Small intestine (tissue), 7 donors: ENCODE measurements at regions not wholly inside any gene's neighbourhood (a gene's known extent, or its start where the extent isn't known, plus 50 kb on each side); places are given as distances from the start of the nearest gene placed in this dataset.

Source experiments
- DNase-seq, 2 donors: peaks; one replicate each; pipeline versions ENCODE4 v3.0.0 to v3.0.0-alpha.2; 2013
- FAIRE-seq: peaks from 2 replicates; lab custom pipeline; 2012; peaks lifted over from hg19 to GRCh38; lab: Jason Lieb, UNC
- H3K27ac ChIP-seq, 3 donors: one replicate each; pipeline ENCODE4 v1.5.1; 2013; ENCODE audit warnings: low read length in 2 of 3, mild to moderate bottlenecking in 2 of 3, control low read depth in 1 of 3, inconsistent platforms in 1 of 3, low read depth in 1 of 3, moderate library complexity in 1 of 3
- H3K27me3 ChIP-seq, 3 donors: one replicate each; pipeline ENCODE4 v1.6.1; 2013; ENCODE audit warnings: low read length in 3 of 3, inconsistent platforms in 1 of 3; ENCODE audit not compliant: control insufficient read depth in 3 of 3, insufficient read depth in 3 of 3
- H3K36me3 ChIP-seq, 3 donors: one replicate each; pipeline ENCODE4 v1.6.1; 2013; ENCODE audit warnings: low read length in 3 of 3, inconsistent platforms in 1 of 3, low read depth in 1 of 3, mild to moderate bottlenecking in 1 of 3, moderate library complexity in 1 of 3; ENCODE audit not compliant: control insufficient read depth in 3 of 3, insufficient read depth in 2 of 3
- H3K4me1 ChIP-seq, 3 donors: one replicate each; pipeline ENCODE4 v1.6.1; 2013; ENCODE audit warnings: low read length in 2 of 3, inconsistent platforms in 1 of 3, low read depth in 1 of 3, mild to moderate bottlenecking in 1 of 3, moderate library complexity in 1 of 3; ENCODE audit not compliant: control insufficient read depth in 3 of 3, insufficient read depth in 2 of 3
- H3K4me3 ChIP-seq, 3 donors: one replicate each; pipeline ENCODE4 v1.5.1; 2013; ENCODE audit warnings: low read length in 3 of 3, control low read depth in 1 of 3, inconsistent platforms in 1 of 3, low read depth in 1 of 3, mild to moderate bottlenecking in 1 of 3, moderate library complexity in 1 of 3
- H3K9me3 ChIP-seq, 2 donors: one replicate each; pipeline ENCODE4 v1.6.1; 2013; ENCODE audit warnings: low read depth in 1 of 2, low read length in 1 of 2; ENCODE audit not compliant: control insufficient read depth in 2 of 2, insufficient read depth in 1 of 2
- WGBS, 3 donors: extraction: QIAGEN DNeasy Blood & Tissue Kit; methylation state at CpG; one replicate each; pipeline ENCODE4 v1.1.7; 2013; 5-methylcytosine and 5-hydroxymethylcytosine counted together
- donor health status: healthy with polysubstance abuse.
- donor health status: control.
- donor health status: control.
- donor health status: Bipolar disorder and iron deficiency.
- donor health status: healthy.

DNA sequence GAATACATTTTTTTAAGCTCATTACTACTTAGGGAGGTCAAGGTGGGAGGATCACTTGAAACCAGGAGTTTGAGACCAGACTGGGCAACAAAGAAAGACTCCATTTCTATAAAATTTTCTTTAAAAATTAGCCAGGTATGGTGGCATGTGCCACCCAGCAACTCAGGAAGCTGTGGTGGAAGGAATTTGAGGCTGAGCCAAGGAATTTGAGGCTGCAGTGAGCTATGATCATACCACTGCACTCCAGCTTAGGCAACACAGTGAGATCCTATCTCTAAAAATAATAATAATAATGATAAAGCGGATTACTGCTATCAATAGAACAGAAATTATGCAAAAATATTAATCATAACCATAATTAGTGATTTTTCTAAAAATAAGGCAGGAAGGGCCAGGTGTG is 170.3 kb downstream of the COPRS start:
- no peak for FAIRE-seq
- WGBS, 3 donors, result 90 to 96% (median 93%) methylated on average over 1 of the region's 1 CpG
- Histone ChIP-seq H3K27ac (no peak overlapping the region), H3K9me3 (no peaks in the 10 kb centered on the region), H3K27me3 (peaks cover 0 to 8% (median 0%) of the 10 kb centered on the region in 3 donors), H3K36me3 (no peaks in the 10 kb centered on the region), H3K4me3 (no peak overlapping the region), H3K4me1 (no peaks in the 10 kb centered on the region)
- no peak for DNase-seq

DNA sequence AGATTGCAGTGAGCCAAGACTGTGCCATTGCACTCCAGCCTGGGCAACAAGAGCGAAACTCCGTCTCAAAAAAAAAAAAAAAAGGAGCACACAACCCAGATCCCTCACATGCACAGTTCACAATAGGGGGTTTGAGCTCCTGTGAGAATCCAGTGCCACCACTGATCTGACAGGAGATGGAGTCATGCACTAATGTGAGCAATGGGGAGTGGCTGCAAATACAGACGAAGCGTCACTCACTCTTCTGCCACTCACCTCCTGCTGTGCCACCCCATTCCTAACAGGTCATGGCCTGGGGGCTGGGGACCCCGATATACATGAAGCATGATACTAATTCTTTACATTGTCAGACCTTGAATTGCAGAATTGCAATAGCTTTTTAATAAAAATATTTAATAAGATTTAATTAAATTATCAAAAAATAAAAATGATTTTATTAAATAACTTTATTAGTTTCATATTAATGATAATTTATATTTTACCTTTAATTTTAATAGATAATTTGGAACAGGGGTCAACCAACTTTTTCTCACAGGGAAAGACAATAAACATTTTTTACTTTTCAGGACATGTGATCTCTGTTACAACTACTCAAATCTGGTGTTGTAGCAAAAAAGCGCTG is 171.4 kb downstream of the COPRS start:
- Histone ChIP-seq H3K9me3 (no peaks in the 10 kb centered on the region), H3K27ac (no peak overlapping the region), H3K4me1 (no peaks in the 10 kb centered on the region), H3K36me3 (no peaks in the 10 kb centered on the region), H3K27me3 (peaks cover 0 to 8% (median 0%) of the 10 kb centered on the region in 3 donors), H3K4me3 (no peak overlapping the region)
- 66 to 85% (median 68%) methylated on average over 6 of the region's 6 CpGs for WGBS, 3 donors
- DNase-seq (no peak), FAIRE-seq (no peak)

DNA sequence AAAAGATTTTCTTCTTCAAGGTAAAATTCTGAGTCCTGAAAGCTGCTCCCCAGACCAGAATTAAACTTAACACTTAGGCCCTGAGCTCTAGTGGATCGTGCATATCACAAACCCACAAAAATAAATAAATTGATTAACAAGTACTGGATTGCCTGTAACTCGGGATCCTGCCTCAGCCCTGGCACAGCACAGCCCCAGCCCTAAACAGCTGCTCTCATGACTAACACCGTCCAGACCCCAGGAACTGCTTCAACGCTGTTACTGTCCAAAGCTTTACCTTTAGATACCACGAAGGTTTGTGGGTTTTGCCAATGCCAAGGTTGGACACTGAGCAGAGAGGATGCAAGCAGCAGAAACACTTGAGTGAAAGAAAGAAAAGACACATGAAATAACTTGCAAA is 172.5 kb downstream of the COPRS start:
- 64 to 68% (median 65%) methylated on average over 5 of the region's 5 CpGs for WGBS, 3 donors
- H3K27ac ChIP-seq, result no peak overlapping the region
- peaks cover 0 to 8% (median 0%) of the 10 kb centered on the region in 3 donors for H3K27me3 ChIP-seq
- no peaks in the 10 kb centered on the region for H3K4me1 ChIP-seq
- no peak overlapping the region for H3K4me3 ChIP-seq
- H3K9me3 ChIP-seq, result no peaks in the 10 kb centered on the region
- no peak for DNase-seq
- no peak for FAIRE-seq
- H3K36me3 ChIP-seq, result no peaks in the 10 kb centered on the region

DNA sequence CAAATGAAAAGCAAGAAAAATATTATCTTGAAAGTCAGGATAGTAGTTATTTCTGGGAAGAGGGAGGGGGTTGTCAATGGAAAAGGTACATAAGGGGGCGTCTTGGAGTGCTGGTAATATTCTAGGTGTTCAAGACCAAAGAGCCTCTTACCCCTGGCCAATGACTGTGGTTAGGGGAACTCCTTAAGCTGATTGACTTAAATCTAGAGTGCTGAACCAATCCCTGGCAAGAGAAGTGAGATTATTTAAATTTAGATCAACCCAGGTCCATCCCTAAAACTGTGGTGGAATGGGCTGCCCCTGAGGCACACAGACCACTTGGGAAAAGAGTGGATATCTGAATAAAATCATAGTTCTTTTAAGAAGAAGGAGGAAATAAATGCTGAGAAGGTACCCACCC is 174.1 kb downstream of the COPRS start:
- no peak overlapping the region for H3K4me3 ChIP-seq
- no peaks in the 10 kb centered on the region for H3K4me1 ChIP-seq
- no peaks in the 10 kb centered on the region for H3K9me3 ChIP-seq
- H3K27ac ChIP-seq, result no peak overlapping the region
- DNase-seq (no peak), FAIRE-seq (no peak)
- 0 to 2% (median 0%) methylated on average over 1 of the region's 1 CpG for WGBS, 3 donors
- H3K36me3 ChIP-seq, result no peaks in the 10 kb centered on the region
- H3K27me3 ChIP-seq, result peaks cover 0 to 8% (median 3%) of the 10 kb centered on the region in 3 donors

DNA sequence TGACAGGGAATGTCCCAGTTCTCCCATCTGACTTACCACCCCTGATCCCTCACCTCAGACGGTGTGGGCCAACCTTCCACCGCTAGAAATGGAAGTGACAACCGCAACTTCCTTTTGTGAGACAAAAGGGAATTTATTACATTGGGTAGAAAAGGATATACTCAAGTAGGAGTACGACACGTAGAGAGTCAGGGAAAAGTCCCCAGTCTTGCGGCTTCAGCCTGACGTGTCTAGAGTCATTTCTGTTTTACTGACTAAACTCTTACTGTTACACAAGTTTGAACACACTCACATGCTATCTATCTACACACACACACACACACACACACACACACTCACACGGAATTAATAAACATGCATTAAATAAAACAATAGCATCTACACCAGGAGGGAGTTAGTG is 178.9 kb downstream of the COPRS start:
- DNase-seq (no peak), FAIRE-seq (no peak)
- Histone ChIP-seq H3K4me1 (no peaks in the 10 kb centered on the region), H3K27me3 (peaks cover 0 to 6% (median 3%) of the 10 kb centered on the region in 3 donors), H3K9me3 (no peaks in the 10 kb centered on the region), H3K36me3 (no peaks in the 10 kb centered on the region), H3K27ac (no peak overlapping the region), H3K4me3 (no peak overlapping the region)
- WGBS, 3 donors, result 57 to 79% (median 59%) methylated on average over 8 of the region's 8 CpGs

DNA sequence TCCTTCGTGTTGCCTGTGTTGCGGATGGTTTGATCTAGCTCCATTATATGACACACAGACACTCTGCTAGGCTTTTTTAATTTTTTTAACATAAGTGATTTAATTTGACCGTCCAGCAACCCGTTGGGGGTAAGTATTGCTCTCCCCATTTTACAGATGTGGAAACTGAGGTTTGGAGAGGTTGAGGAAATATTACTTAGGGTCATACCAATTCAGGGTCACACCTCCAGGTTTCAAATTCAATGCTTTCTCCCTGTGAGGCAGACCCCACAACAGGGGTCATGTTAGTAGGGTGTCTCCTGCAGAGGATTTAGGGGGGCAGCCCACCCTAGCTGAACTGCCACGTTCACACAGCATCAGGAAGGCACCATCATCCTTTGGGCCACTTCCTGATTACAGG is 179.4 kb downstream of the COPRS start:
- Histone ChIP-seq H3K4me3 (no peak overlapping the region), H3K36me3 (no peaks in the 10 kb centered on the region), H3K4me1 (no peaks in the 10 kb centered on the region), H3K27ac (no peak overlapping the region), H3K27me3 (peaks cover 0 to 3% (median 3%) of the 10 kb centered on the region in 3 donors), H3K9me3 (no peaks in the 10 kb centered on the region)
- WGBS, 3 donors, result 85 to 87% (median 86%) methylated on average over 5 of the region's 5 CpGs
- no peak for DNase-seq
- FAIRE-seq, result no peak

DNA sequence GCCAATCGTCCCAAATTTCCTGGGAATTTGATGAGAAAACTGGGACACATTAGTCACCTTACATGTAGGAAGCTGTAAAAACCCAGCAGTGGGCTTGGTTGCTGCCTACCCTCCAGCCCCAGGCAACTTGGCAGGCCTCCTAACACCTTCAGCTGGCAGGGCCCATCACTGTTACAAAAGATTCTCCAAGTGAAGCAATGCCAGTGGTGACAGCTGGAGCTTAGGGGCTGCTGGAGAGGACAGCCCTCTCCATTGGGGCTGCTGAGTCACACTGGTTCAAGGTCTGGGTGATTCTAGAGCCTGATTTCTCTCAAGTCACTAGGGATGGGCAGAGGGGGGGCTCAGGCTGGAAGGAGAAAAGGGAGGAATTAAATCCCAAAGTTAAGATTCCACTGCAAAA is 180.6 kb downstream of the COPRS start:
- WGBS, 3 donors, result 78 to 81% (median 80%) methylated on average over 1 of the region's 1 CpG
- no peaks in the 10 kb centered on the region for H3K4me1 ChIP-seq
- FAIRE-seq (no peak), DNase-seq (no peak)
- H3K27ac ChIP-seq, result no peak overlapping the region
- H3K4me3 ChIP-seq, result no peak overlapping the region
- H3K27me3 ChIP-seq, result peaks cover 0 to 6% (median 3%) of the 10 kb centered on the region in 3 donors
- H3K9me3 ChIP-seq, result no peaks in the 10 kb centered on the region
- no peaks in the 10 kb centered on the region for H3K36me3 ChIP-seq

DNA sequence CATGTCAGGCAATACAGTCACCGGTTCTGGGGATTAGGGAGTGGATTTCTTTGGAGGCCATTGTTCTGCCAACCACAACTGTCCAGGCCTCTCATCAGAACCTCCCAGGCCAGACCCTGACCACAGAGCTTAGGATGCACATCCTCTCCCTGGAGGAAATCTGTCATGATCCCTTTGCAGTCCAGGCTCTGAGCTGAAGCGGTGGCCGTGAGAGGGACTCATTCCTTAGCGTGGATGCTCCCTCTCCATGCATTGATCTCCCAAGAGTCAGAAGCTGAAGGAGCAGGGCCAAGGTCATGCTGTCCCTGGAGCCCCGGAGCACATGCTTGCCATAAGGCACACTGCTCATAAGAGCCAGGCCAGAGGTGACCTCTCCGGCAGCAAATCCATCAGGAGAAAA is 181.4 kb downstream of the COPRS start:
- no peaks in the 10 kb centered on the region for H3K9me3 ChIP-seq
- 86 to 87% (median 86%) methylated on average over 6 of the region's 6 CpGs for WGBS, 3 donors
- H3K27me3 ChIP-seq, result peaks cover 0 to 6% (median 3%) of the 10 kb centered on the region in 3 donors
- DNase-seq (no peak), FAIRE-seq (no peak)
- H3K4me3 ChIP-seq, result no peak overlapping the region
- no peaks in the 10 kb centered on the region for H3K4me1 ChIP-seq
- H3K27ac ChIP-seq, result no peak overlapping the region
- H3K36me3 ChIP-seq, result no peaks in the 10 kb centered on the region

DNA sequence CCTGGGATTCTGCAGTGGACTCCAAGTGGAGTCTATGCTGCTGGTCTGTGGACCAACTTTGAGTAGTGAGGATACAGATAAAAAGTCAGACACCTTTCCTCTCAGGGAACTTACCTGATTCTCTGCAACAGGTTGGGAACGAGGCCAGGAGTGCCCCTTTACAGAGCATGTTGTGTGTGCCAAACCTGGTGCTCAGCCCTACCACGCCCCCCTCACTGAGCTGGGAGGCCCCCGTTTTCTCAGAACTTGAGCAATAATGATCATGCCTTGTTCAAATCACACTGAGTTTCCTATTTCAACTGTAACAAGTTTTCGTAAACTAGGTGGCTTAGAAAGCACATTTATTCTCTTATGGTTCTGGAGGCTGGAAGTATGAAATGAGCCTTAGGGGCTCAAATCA is 182.0 kb downstream of the COPRS start:
- Histone ChIP-seq H3K27me3 (peaks cover 0 to 6% (median 5%) of the 10 kb centered on the region in 3 donors), H3K36me3 (no peaks in the 10 kb centered on the region), H3K27ac (no peak overlapping the region), H3K9me3 (no peaks in the 10 kb centered on the region), H3K4me1 (no peaks in the 10 kb centered on the region), H3K4me3 (no peak overlapping the region)
- DNase-seq, result no peak
- FAIRE-seq, result no peak
- WGBS, 3 donors, result 64 to 79% (median 65%) methylated on average over 4 of the region's 4 CpGs
